GM12878 (cell line): ENCODE measurements at regions not wholly inside any gene's neighbourhood (a gene's known extent, or its start where the extent isn't known, plus 50 kb on each side); places are given as distances from the start of the nearest gene placed in this dataset.

Experiments used
- ATAC-seq: fragments of 200-7000 bp; cut with Tn5 transposase; 3 replicates; pipeline ENCODE4 v1.9.1; 2020; ENCODE audit warnings: mild to moderate bottlenecking, moderate library complexity
- BruUV-seq: library from RNA; stranded (reverse); fragments of 400-500 nt; replicated peaks from 2 replicates; lab custom pipeline; 2021; lab: Mats Ljungman, UMichigan
- CTCF ChIA-PET: fragments of 300-600 bp; sonication (Branson Sonifier 250); formaldehyde crosslinking; extraction: SDS; loops from one replicate; lab custom pipeline; 2021; ENCODE audit warnings: inconsistent platforms; lab: Yijun Ruan, JAX
- POLR2A ChIA-PET: fragments of 350-600 bp; formaldehyde crosslinking; extraction: SDS; loops from one replicate; lab custom pipeline; 2021; ENCODE audit warnings: inconsistent platforms; lab: Charles Lee
- RAD21 ChIA-PET: fragments of 300-600 bp; sonication (Branson Sonifier 250); formaldehyde crosslinking; loops from one replicate; lab custom pipeline; 2023; ENCODE audit warnings: antibody characterized with exemption; ENCODE audit not compliant: unreplicated experiment; lab: Charles Lee
- SMC1A ChIA-PET: fragments of 300-600 bp; sonication (Branson Sonifier 250); formaldehyde crosslinking; loops from one replicate; lab custom pipeline; 2023; ENCODE audit not compliant: unreplicated experiment, uncharacterized antibody; lab: Charles Lee
- DNase-seq: peaks from one replicate; pipeline ENCODE4 v3.0.0-alpha.2; 2011; ENCODE audit warnings: low read depth, low spot score
- FAIRE-seq: peaks from 3 replicates; lab custom pipeline; 2011; peaks lifted over from hg19 to GRCh38; lab: Jason Lieb, UNC
- H2AFZ ChIP-seq: 2 replicates; pipeline ENCODE4 v1.6.0; 2011; ENCODE audit warnings: low read depth, low read length, control low read depth; ENCODE audit not compliant: control insufficient read depth
- H3K27ac ChIP-seq: 2 replicates; pipeline ENCODE4 v1.5.1; 2011; ENCODE audit warnings: control low read depth; ENCODE audit not compliant: control insufficient read depth, insufficient read depth
- H3K27me3 ChIP-seq, 2 experiments: replicated peaks in 1 of 2; 2 replicates each; pipeline versions ENCODE4 v1.6.0 to v1.6.1; 2011; ENCODE audit warnings: low read length in 1 of 2; ENCODE audit not compliant: control insufficient read depth in 2 of 2, insufficient read depth in 2 of 2
- H3K36me3 ChIP-seq, 2 experiments: 2 replicates each; pipeline ENCODE4 v1.5.1; 2011; ENCODE audit warnings: low read length in 1 of 2; ENCODE audit not compliant: control insufficient read depth in 2 of 2, insufficient read depth in 2 of 2
- H3K4me1 ChIP-seq: 2 replicates; pipeline ENCODE4 v1.6.1; 2011; ENCODE audit warnings: mild to moderate bottlenecking, low read length, moderate library complexity, mixed read lengths; ENCODE audit not compliant: control insufficient read depth, insufficient read depth
- H3K4me2 ChIP-seq: 2 replicates; pipeline ENCODE4 v1.6.0; 2011; ENCODE audit warnings: control low read depth; ENCODE audit not compliant: control insufficient read depth, insufficient read depth
- H3K4me3 ChIP-seq: fragments of 200-600 bp; sonication (generic); 2 replicates; pipeline ENCODE4 v1.5.1; 2016
- H3K79me2 ChIP-seq: 2 replicates; pipeline ENCODE4 v1.6.0; 2011; ENCODE audit warnings: low read length; ENCODE audit not compliant: control insufficient read depth, insufficient read depth
- H3K9ac ChIP-seq: 2 replicates; pipeline ENCODE4 v1.8.0; 2011; ENCODE audit warnings: low read length, control low read depth, mixed read lengths; ENCODE audit not compliant: control insufficient read depth, insufficient read depth
- H3K9me3 ChIP-seq: replicated peaks from 3 replicates; pipeline ENCODE4 v1.5.1; 2011; ENCODE audit warnings: mild to moderate bottlenecking, low read length; ENCODE audit not compliant: control insufficient read depth, insufficient read depth
- H4K20me1 ChIP-seq: 2 replicates; pipeline ENCODE4 v1.6.0; 2011; ENCODE audit not compliant: control insufficient read depth, insufficient read depth
- ASH2L ChIP-seq: fragments of 300-600, 200-600 bp; sonication (generic); IDR thresholded peaks from 2 replicates; pipeline ENCODE4 v1.6.1; 2017; ENCODE audit warnings: low read depth, mild to moderate bottlenecking, borderline replicate concordance
- EED ChIP-seq: sonication (generic); IDR thresholded peaks from 2 replicates; pipeline ENCODE4 v1.6.1; 2016; ENCODE audit warnings: antibody characterized with exemption, low read depth
- FOXK2 ChIP-seq: fragments of 450-650 bp; IDR thresholded peaks from 2 replicates; pipeline ENCODE4 v1.6.1; 2017; ENCODE audit warnings: mild to moderate bottlenecking, moderate library complexity
- FOXM1 ChIP-seq: IDR thresholded peaks from 2 replicates; pipeline ENCODE4 v1.6.1; 2012; ENCODE audit warnings: low read depth, mild to moderate bottlenecking, inconsistent platforms, low read length, moderate library complexity
- MAX ChIP-seq: IDR thresholded peaks from 2 replicates; pipeline ENCODE4 v1.6.1; 2012; ENCODE audit warnings: low read depth, low read length, improper control_type of control experiment
- NFIC ChIP-seq: IDR thresholded peaks from 2 replicates; pipeline ENCODE4 v1.6.1; 2012; ENCODE audit warnings: low read depth, mild to moderate bottlenecking, inconsistent platforms, low read length, moderate library complexity
- NFYA ChIP-seq: IDR thresholded peaks from 2 replicates; pipeline ENCODE4 v1.6.1; 2011; ENCODE audit warnings: low read depth, mild to moderate bottlenecking, low read length, improper control_type of control experiment, borderline replicate concordance
- NR2F1 ChIP-seq: fragments of 450-650 bp; conservative IDR thresholded peaks from 2 replicates; pipeline ENCODE4 v1.6.1; 2017; ENCODE audit warnings: mild to moderate bottlenecking
- PAX5 ChIP-seq: IDR thresholded peaks from 2 replicates; pipeline ENCODE4 v1.6.1; 2011; ENCODE audit warnings: low read depth, low read length, borderline replicate concordance
- POLR2AphosphoS5 ChIP-seq: IDR thresholded peaks from 2 replicates; pipeline ENCODE4 v1.6.1; 2011; ENCODE audit warnings: mild to moderate bottlenecking, low read length, inconsistent platforms
- POU2F2 ChIP-seq: IDR thresholded peaks from 3 replicates; pipeline ENCODE4 v1.6.1; 2011; ENCODE audit warnings: low read depth, mild to moderate bottlenecking, low read length, borderline replicate concordance
- RAD51 ChIP-seq: fragments of 450-650 bp; IDR thresholded peaks from 2 replicates; pipeline ENCODE4 v1.6.1; 2016; ENCODE audit warnings: moderate library complexity, mild to moderate bottlenecking, inconsistent platforms
- SREBF2 ChIP-seq: IDR thresholded peaks from 2 replicates; pipeline ENCODE4 v1.6.1; 2012; ENCODE audit warnings: mild to moderate bottlenecking, low read length
- SRF ChIP-seq, 2 experiments: IDR thresholded peaks; 2 replicates each; pipeline ENCODE4 v1.6.1; 2011; ENCODE audit warnings: low read depth in 2 of 2, low read length in 2 of 2, mild to moderate bottlenecking in 1 of 2, moderate library complexity in 1 of 2
- TAF1 ChIP-seq: IDR thresholded peaks from 2 replicates; pipeline ENCODE4 v1.6.1; 2011; ENCODE audit warnings: mild to moderate bottlenecking, low read depth, low read length, borderline replicate concordance
- TBL1XR1 ChIP-seq: IDR thresholded peaks from 2 replicates; pipeline ENCODE4 v1.6.1; 2012; ENCODE audit warnings: low read depth, low read length, improper control_type of control experiment
- YBX1 ChIP-seq: fragments of 450-650 bp; IDR thresholded peaks from 2 replicates; pipeline ENCODE4 v1.6.1; 2016; ENCODE audit warnings: antibody characterized with exemption
- ZNF217 ChIP-seq: fragments of 450-650 bp; IDR thresholded peaks from 2 replicates; pipeline ENCODE4 v1.6.1; 2017; ENCODE audit warnings: antibody characterized with exemption, mild to moderate bottlenecking
- ZNF687 ChIP-seq: fragments of 450-650 bp; IDR thresholded peaks from 2 replicates; pipeline ENCODE4 v1.6.1; 2017; ENCODE audit warnings: mild to moderate bottlenecking, moderate library complexity
- WGBS: methylation state at CpG from one replicate; pipeline ENCODE4 v1.1.6; 2016; ENCODE audit warnings: low lambda C conversion rate; ENCODE audit not compliant: insufficient replicate concordance, insufficient coverage; ENCODE audit errors: missing lambda C conversion rate; 5-methylcytosine and 5-hydroxymethylcytosine counted together
- in situ Hi-C: fragments of 300-500 bp; cut with MboI; formaldehyde crosslinking; loops from 9 replicates; pipeline ENCODE4 v1.14.3; 2018; ENCODE audit warnings: mixed read lengths
- intact Hi-C: fragments of 100-400 bp; cut with micrococcal nuclease; formaldehyde crosslinking; loops from one replicate; pipeline ENCODE4 v1.14.2; 2022; ENCODE audit not compliant: unreplicated experiment

- BruUV-seq = no TSS peak
Observed at GRCh38 chr3:81068546-81068945, 692.9 kb downstream of the GBE1 start.

More at GRCh38 chr3:81068546-81068945, 692.9 kb downstream of the GBE1 start:
- intact Hi-C loops (no loop called here), in situ Hi-C loops (no loop called here)
- no peak overlapping the region for H3K27ac ChIP-seq
- DNase-seq (no peak), ATAC-seq (no peak), FAIRE-seq (no peak)
- H3K9me3 ChIP-seq = no peaks in the 10 kb centered on the region
- no peaks in the 10 kb centered on the region for H3K79me2 ChIP-seq
- H4K20me1 ChIP-seq = no peaks in the 10 kb centered on the region
- TF ChIP-seq SRF (IDR thresholded peaks at IDR 0.05; ENCODE audit: low read depth in 2 of 2, low read length in 2 of 2) (no peak), FOXM1 (no peak), PAX5 (no peak), MAX (no peak), ASH2L (no peak), ZNF687 (no peak), POU2F2 (no peak), RAD51 (no peak), NFIC (no peak), ZNF217 (no peak), POLR2AphosphoS5 (no peak), NFYA (no peak), EED (no peak), NR2F1 (no peak), SREBF2 (no peak), FOXK2 (no peak), TAF1 (no peak), YBX1 (no peak), TBL1XR1 (no peak)
- H3K4me1 ChIP-seq = no peaks in the 10 kb centered on the region
- POLR2A ChIA-PET = no interaction called here
- RAD21 ChIA-PET = no interaction called here
- H3K27me3 ChIP-seq = no peaks in the 10 kb centered on the region
- 0% methylated on average over 1 of the region's 1 CpG for WGBS
- no peak overlapping the region for H2AFZ ChIP-seq
- CTCF ChIA-PET = no interaction called here
- SMC1A ChIA-PET = interaction anchor here (0.8 kb wide), 1 partner anchor 105 kb away, joined by 3 read pairs; no protein-coding TSS in a partner anchor
- no peak overlapping the region for H3K9ac ChIP-seq
- no peaks in the 10 kb centered on the region for H3K36me3 ChIP-seq
- no peak overlapping the region for H3K4me3 ChIP-seq
- H3K4me2 ChIP-seq = no peak overlapping the region
